ENCODE measurements at regions not wholly inside any gene's neighbourhood (a gene's known extent, or its start where the extent isn't known, plus 50 kb on each side); places are given as distances from the start of the nearest gene placed in this dataset.

DNA sequence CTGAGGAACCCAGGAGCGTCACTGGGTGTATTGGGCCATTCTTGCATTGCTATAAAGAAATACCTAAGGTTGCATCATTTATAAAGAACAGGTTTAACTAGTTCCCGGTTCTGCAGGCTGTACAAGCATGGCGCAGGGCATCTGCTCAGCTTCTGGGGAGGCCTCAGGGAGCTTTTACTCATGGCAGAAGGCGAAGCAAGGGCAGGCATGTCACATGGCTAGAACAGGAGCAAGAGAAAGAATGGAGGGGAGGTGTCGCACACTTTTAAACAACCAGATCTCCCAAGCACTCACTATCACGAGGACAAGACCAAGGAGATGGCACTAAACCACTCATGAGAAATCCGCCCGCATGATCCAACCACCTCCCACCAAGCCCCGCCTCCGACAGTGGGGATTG is 65.2 kb downstream of the PSMG1 start:
- TF ChIP-seq CTCF (conservative IDR thresholded peaks at IDR 0.05; ENCODE audit: low read depth, low read length), result no peak
- TF ChIP-seq EZH2 (IDR thresholded peaks at IDR 0.05; ENCODE audit: low read length, unreplicated experiment), result no peak
- TF ChIP-seq EZH2phosphoT487 (IDR thresholded peaks at IDR 0.05; ENCODE audit: borderline replicate concordance, low read length), result no peak
